NCI-H1105 (cell line): ENCODE measurements at regions not wholly inside any gene's neighbourhood (a gene's known extent, or its start where the extent isn't known, plus 50 kb on each side); places are given as distances from the start of the nearest gene placed in this dataset.

Experiments used
- DNase-seq: peaks from one replicate; lab custom pipeline; 2025; lab: John Stamatoyannopoulos, UW

DNA sequence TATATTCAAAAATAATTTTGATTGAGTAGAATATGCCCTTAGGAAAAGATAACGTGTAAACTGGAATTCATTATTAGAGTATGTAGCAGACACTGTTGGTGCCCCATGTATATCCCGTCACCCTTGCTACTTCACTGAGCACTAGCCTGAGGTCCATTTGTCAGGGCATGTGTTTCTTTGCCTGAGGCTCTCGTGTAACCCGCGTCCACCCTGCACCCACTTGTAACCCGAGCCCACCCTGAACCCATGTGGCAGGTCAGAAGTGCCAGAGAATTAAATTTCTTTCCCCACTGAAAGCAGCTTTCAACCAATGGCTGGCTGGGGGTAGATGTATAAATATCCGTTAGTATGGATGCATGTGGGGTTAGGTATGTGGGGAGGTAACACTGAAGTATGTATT is 474.2 kb upstream of the ZNF385D start:
- no peak for DNase-seq

DNA sequence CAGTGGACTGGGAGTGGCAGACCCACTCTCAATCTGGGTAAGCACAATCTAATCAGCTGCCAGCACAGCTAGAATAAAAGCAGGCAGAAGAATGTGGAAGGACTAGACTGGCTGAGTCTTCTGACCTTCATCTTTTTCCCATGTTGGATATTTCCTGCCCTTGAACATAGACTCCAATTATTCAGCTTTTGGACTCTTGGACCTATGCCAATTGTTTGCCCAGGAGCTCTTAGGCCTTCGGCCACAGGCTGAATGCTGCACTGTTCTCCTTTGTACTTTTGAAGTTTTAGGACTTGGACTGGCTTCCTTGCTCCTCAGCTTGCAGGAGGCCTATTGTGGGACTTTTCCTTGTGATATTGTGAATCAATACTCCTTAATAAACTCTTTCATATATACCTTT is 477.7 kb upstream of the ZNF385D start:
- no peak for DNase-seq

DNA sequence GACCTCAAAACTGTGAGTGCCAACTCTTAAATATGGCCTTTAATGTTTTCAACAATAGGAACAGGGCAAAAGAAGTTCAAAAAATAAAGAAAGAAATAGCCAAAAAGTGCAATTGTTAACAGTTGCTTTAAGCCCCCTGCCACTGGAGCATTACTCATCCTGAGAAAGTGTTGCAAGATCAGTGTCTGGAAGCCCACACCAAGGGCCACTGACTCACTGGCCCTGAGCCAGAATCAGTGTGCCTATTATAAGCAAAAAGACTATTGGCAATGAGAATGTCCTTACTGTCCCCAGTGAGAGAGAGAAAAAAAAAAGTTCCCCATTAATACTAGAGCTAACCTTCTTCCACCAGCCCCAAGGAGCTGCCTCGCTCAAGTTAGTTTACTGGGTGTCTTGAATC is 480.1 kb upstream of the ZNF385D start:
- no peak for DNase-seq

GRCh38 chr3:22236490-22237270 is 485.7 kb upstream of the ZNF385D start:
- no peak for DNase-seq

DNA sequence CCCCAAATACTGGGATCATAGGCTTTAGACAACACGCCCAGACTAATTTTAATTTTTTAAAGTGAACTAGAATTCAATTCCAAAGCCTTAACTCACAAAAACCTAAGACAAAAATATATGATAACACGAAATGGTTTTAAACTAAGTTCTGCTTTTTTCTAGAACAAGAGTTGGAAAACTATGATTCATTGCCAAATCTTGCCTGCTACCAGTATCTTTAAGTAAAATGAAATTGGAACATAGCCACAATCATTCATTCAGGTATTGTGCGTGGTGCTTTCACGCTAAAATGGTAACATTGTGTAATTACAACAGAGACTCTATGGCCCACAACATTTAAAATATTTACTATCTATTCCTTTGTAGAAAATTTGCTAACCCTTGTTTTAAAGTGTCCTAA is 488.0 kb upstream of the ZNF385D start:
- no peak for DNase-seq

GRCh38 chr3:22241110-22241509 is 490.1 kb upstream of the ZNF385D start:
- DNase-seq = no peak

- no peak for DNase-seq
Measured at GRCh38 chr3:22244761-22245521, 493.9 kb upstream of the ZNF385D start.

- no peak for DNase-seq
Measured at GRCh38 chr3:22245811-22246583, 495.0 kb upstream of the ZNF385D start.

GRCh38 chr3:22249658-22250057 is 498.6 kb upstream of the ZNF385D start:
- no peak for DNase-seq

DNA sequence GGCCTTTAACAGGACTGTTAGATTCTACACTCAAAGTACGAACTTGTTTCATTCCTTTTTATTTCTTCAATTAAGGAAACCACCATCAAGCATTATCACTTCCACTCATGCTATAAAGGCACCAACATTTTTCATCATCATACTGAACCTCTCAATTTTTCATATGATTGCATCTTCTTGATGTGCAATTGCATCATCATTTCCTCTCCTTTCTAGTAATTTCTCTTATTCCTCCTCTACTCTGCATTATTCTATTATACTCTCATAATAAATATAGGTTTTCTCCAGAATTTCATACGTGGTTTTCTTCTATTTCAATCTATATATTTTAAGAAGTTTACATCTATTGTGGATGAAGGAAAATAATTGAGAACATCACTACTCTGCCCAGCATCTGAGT is 506.2 kb upstream of the ZNF385D start:
- DNase-seq = no peak

- DNase-seq = no peak
Measured at GRCh38 chr3:22262386-22262785, 511.4 kb upstream of the ZNF385D start.

DNA sequence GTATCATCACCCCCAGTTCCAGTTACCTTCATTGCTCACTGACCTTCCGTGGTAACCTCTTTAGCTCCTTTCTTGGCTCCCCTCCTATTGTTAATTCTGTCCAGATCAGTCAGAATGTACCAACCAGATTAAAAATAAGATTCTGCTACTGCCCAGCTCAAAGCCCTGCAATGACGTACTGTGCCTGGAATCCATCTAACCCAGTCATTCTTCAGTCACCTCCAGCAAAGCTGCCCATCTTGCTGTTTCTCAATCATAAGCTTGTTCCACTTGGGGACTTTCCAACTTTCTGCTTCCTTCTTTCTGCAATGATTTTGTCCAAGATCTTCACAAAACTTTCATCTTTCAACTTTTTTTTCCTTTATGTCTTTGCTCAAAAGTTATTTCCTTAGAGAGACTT is 512.0 kb upstream of the ZNF385D start:
- DNase-seq = no peak

GRCh38 chr3:22265403-22265802 is 514.4 kb upstream of the ZNF385D start:
- no peak for DNase-seq

GRCh38 chr3:22269831-22270230 is 518.8 kb upstream of the ZNF385D start:
- no peak for DNase-seq

GRCh38 chr3:22276351-22276750 is 525.3 kb upstream of the ZNF385D start:
- no peak for DNase-seq

DNA sequence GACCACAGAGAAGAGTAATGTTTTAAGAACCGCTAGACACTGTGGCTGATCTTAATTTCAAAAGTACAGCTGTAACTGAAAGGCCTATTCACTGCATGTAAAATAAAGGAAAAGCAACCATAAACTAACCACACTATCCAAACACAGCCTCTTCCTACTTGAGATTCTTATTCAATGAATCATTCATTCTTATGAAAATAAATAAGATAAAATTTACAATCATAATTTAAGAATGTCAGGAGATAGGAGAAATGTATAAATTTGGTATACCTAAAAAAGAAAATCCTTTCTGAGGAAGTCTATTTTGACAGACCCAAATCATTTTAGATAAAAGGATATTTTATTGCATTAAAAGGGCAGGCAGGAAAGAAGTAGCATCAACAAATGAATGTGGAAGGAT is 533.5 kb upstream of the ZNF385D start:
- no peak for DNase-seq

DNA sequence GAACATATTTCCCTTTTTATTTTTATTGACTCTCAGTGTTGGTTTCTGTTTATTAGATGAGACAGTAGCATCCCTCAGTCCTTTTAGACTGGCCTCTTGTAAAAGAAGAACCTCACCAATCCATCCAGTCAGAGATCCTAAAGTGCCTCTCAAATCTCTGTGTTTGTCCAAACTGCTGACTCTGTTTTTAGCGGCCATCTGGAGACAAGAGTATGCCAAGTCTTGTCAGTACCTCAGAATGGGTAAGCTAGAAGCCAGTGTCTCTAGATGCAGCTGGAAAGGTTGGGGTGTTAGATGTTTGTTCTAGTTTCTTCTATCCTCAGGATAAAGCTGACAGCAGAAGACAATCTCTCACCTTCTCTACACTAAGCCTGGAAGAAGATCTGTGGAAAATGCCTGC is 537.7 kb upstream of the ZNF385D start:
- DNase-seq = no peak

DNA sequence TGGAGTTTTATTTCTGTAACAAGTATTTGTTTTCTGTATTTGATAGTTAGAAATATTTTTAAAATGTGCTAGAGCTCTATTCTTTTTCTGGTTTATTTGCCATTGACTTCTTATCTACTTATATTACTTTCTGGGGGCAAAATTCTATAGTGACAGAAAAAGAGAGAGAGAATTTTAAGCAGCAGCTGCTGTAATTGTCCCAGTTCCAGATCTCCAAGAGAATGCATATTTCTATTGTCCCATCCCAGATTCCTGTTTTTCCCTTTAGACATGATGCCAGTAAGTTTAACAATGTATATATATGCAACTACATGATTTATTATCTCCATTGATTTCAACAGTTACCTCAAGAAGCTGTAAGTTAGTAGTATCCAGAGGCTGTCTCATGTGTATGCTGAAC is 541.7 kb upstream of the ZNF385D start:
- no peak for DNase-seq

DNA sequence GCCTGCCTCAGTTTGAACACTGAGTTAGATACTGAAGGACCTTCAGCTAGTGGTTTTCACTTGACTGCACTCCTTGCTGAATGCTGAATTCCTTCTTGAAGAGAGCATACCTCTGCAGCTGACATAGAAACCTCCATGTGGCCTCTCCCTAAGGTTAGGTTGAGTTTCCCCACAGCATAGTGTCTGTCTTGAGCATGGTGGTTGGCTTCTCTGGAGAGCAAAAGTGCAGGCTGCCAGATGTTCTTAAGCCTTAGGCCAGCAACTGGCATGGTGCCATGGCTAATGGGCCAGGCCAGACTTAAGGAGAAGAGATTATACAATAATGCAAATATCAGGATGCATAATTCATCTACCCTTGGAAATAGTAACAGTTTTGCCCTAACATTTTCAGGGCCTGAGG is 545.6 kb upstream of the ZNF385D start:
- DNase-seq = no peak

DNA sequence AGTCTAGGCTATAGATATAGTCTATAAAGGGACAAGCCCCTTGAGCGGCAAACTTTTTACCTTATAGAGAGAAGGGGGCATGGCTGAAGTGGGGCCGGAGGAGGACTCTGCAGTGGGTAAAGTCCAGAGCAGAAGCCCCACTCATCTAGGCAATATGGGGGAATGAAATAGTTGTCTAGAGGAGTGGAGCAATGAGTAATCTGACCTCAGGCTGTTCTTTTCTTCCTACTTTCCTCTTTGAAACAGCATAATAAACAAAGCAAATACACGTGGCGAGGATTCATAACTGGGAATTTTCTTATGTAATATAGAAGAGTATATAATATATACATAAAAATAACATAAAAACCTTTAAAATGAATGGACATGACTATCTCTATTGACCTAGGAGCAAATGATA is 546.4 kb upstream of the ZNF385D start:
- no peak for DNase-seq

DNA sequence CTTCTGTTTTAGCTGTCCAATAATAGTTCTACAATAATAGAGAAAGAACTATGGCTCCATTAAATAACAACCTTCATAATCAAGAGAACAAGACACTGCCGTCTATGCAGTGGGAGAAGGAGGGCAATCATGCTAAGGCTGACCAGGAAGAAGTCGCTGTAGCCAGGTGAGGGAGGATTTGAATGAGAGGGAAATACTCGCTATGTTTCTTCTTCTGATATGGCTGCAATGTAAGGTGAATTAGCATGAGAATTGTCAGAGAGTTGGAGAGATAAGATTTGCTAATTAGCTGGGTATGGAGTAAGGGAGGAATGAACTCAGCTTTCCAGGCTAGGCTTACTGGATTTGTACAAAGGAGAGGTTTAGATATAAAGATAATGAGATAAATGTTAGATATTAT is 555.4 kb upstream of the ZNF385D start:
- DNase-seq = no peak

GRCh38 chr3:22308871-22309270 is 557.9 kb upstream of the ZNF385D start:
- no peak for DNase-seq

- no peak for DNase-seq
Measured at GRCh38 chr3:22315925-22316324, 564.9 kb upstream of the ZNF385D start.
